ENCODE measurements at regions not wholly inside any gene's neighbourhood (a gene's known extent, or its start where the extent isn't known, plus 50 kb on each side); places are given as distances from the start of the nearest gene placed in this dataset.

- no peak for DNase-seq (ENCODE audit: low read depth, low spot score)
- no peak for ATAC-seq
- no peaks in the 10 kb centered on the region for H3K36me3 ChIP-seq (ENCODE audit: control insufficient read depth, insufficient read depth, low read length)
- intact Hi-C loops (cut with micrococcal nuclease; ENCODE audit: unreplicated experiment) (no loop called here), in situ Hi-C loops (cut with HindIII; ENCODE audit: low pct_unique_long_range_greater_than_20kb, low sequenced_read_pairs) (no loop called here)
- H3K27ac ChIP-seq (ENCODE audit: low read length) = no peak overlapping the region
- H3K4me3 ChIP-seq (ENCODE audit: low read depth in 2 of 2, low read length in 2 of 2) = no peak overlapping the region
- H3K4me1 ChIP-seq (ENCODE audit: control insufficient read depth, insufficient read depth, low read length) = no peaks in the 10 kb centered on the region
- POLR2A ChIA-PET = no interaction called here
- no peaks in the 10 kb centered on the region for H3K9me3 ChIP-seq (ENCODE audit: control insufficient read depth, insufficient read depth, low read depth, low read length)
- no TSS peak for BruUV-seq (replicated peaks)
- H3K27me3 ChIP-seq (ENCODE audit: control insufficient read depth, insufficient read depth, low read length) = no peaks in the 10 kb centered on the region
- no peak for TF ChIP-seq CTCF (IDR thresholded peaks at IDR 0.05)
- no peak for TF ChIP-seq SIN3A (IDR thresholded peaks at IDR 0.05; ENCODE audit: borderline replicate concordance, insufficient read depth, low read depth, low read length)
- no peak for TF ChIP-seq REST (IDR thresholded peaks at IDR 0.05; ENCODE audit: insufficient read depth in 1 of 2, low read depth in 2 of 2, low read length in 1 of 2)
- CTCF ChIA-PET = no interaction called here
These were observed 215.3 kb downstream of the ZFP36L2 start for GRCh38 chr2:43011158-43011491.

GRCh38 chr2:43010438-43011157 lies 215.8 kb downstream of the ZFP36L2 start:
- POLR2A ChIA-PET = no interaction called here

More at GRCh38 chr2:43010438-43011157, 215.8 kb downstream of the ZFP36L2 start:
- Histone ChIP-seq H3K9me3 (ENCODE audit: control insufficient read depth, insufficient read depth, low read depth, low read length) (no peaks in the 10 kb centered on the region), H3K27ac (ENCODE audit: low read length) (no peak overlapping the region), H3K27me3 (ENCODE audit: control insufficient read depth, insufficient read depth, low read length) (no peaks in the 10 kb centered on the region), H3K36me3 (ENCODE audit: control insufficient read depth, insufficient read depth, low read length) (no peaks in the 10 kb centered on the region), H3K4me3 (ENCODE audit: low read depth in 2 of 2, low read length in 2 of 2) (no peak overlapping the region), H3K4me1 (ENCODE audit: control insufficient read depth, insufficient read depth, low read length) (no peaks in the 10 kb centered on the region)
- ATAC-seq (no peak), DNase-seq (ENCODE audit: low read depth, low spot score) (no peak)
- no peak for TF ChIP-seq POLR2AphosphoS5 (IDR thresholded peaks at IDR 0.05; ENCODE audit: low read depth, low read length)
- TF ChIP-seq REST (IDR thresholded peaks at IDR 0.05; ENCODE audit: insufficient read depth in 1 of 2, low read depth in 2 of 2, low read length in 1 of 2) = no peak
- TF ChIP-seq SIN3A (IDR thresholded peaks at IDR 0.05; ENCODE audit: borderline replicate concordance, insufficient read depth, low read depth, low read length) = no peak
- TF ChIP-seq CTCF (IDR thresholded peaks at IDR 0.05) = no peak
- no peak for TF ChIP-seq TCF7L2 (IDR thresholded peaks at IDR 0.05; ENCODE audit: low read depth, low read length)
- in situ Hi-C loops (cut with HindIII; ENCODE audit: low pct_unique_long_range_greater_than_20kb, low sequenced_read_pairs) = no loop called here
- intact Hi-C loops (cut with micrococcal nuclease; ENCODE audit: unreplicated experiment) = no loop called here
- no TSS peak for BruUV-seq (replicated peaks)
- CTCF ChIA-PET = no interaction called here

All from Panc1 (cell line).